ENCODE measurements at regions not wholly inside any gene's neighbourhood (a gene's known extent, or its start where the extent isn't known, plus 50 kb on each side); places are given as distances from the start of the nearest gene placed in this dataset.

DNA sequence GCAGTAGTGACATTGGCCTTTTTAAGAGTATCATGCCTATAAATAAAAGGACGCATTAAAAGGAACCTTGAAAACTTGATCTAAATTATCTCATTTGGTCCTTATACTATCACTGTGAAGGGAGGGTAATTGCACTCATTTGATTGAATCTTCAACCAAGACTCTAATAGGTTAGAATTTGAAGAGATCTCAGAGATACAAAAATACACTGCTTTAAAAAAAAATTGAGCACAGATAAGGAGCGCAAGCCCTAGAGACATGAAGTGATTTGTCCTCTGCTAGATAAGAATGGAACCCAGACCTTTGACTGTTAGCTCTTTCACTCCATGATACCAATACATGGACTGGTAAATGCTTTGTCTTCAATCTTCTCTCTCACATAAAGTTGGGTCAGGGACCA is 58.2 kb upstream of the RXFP2 start:
- H3K4me1 ChIP-seq (ENCODE audit: insufficient read depth, low read length), result no peaks in the 10 kb centered on the region
- H3K9me3 ChIP-seq (ENCODE audit: control insufficient read depth, insufficient read depth, low read length), result no peaks in the 10 kb centered on the region

DNA sequence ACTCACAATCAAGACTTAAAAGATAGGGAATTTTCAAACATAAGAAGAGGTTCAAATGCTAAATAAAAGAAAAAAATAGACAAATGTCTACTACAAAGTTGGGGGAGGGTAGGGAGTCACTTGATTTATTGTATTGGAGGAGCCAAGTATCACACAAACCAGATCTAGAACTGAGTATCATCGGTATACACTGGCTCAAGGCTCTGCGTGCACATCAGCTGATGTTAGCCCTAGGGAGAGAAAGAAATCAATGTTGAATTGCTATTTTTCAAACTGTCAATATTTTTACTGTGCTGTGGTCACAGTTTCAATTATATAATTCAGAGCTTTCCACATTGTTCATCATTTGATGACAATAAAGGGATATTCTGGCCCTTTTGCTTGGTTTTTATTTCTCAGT is 54.9 kb upstream of the RXFP2 start:
- H3K9me3 ChIP-seq (ENCODE audit: control insufficient read depth, insufficient read depth, low read length), result no peaks in the 10 kb centered on the region
- no peaks in the 10 kb centered on the region for H3K4me1 ChIP-seq (ENCODE audit: insufficient read depth, low read length)
- no peak overlapping the region for H3K9ac ChIP-seq (ENCODE audit: low read depth, low read length)
- no peaks in the 10 kb centered on the region for H3K36me3 ChIP-seq (ENCODE audit: insufficient read depth, low read length)

More for the DNA sequence above, 58.2 kb upstream of the RXFP2 start:
- no peak overlapping the region for H3K9ac ChIP-seq (ENCODE audit: low read depth, low read length)
- H3K36me3 ChIP-seq (ENCODE audit: insufficient read depth, low read length), result no peaks in the 10 kb centered on the region

DNA sequence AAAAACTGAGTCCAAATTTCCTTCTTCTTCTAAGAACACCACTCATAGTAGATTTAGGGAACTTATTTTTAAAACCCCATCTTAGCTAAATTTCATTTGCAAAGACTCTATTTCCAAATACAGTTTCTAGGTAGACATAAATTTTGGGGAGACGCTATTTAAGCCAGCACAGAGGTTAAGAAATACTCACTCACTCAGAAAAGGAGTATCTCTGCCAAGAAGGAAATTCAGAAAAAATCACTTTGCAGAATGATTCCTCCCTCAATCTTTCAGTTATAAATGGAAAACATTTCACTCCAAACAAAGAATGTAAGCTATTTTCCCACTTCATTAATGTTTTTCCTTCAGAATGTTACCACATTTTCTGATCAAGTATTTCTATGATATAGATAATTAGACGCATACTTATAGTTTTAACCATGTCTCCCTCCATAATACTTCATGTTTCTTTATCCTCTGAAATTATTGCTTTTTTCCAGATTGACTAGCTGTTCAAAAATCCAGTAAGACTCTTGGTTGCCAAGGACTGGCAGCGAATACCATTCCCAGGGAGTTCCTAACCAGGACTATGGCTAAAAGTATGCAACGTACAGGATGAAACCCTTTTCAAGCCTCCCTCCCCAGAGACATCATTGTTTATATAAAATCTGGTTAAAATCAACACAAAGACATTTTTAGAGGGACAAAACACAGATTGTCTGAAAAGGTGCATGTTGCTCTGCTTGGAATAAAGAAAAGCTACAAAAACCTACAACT is 52.5 kb upstream of the RXFP2 start:
- no peak overlapping the region for H3K9ac ChIP-seq (ENCODE audit: low read depth, low read length)
- no peaks in the 10 kb centered on the region for H3K4me1 ChIP-seq (ENCODE audit: insufficient read depth, low read length)
- H3K36me3 ChIP-seq (ENCODE audit: insufficient read depth, low read length), result no peaks in the 10 kb centered on the region
- no peaks in the 10 kb centered on the region for H3K9me3 ChIP-seq (ENCODE audit: control insufficient read depth, insufficient read depth, low read length)
